Mesendoderm (in vitro differentiated cells): ENCODE measurements at regions not wholly inside any gene's neighbourhood (a gene's known extent, or its start where the extent isn't known, plus 50 kb on each side); places are given as distances from the start of the nearest gene placed in this dataset.

Experiments used
- DNase-seq: peaks from one replicate; pipeline ENCODE4 v3.0.0; 2013
- H2AK5ac ChIP-seq: 2 replicates; pipeline ENCODE4 v1.6.1; 2013; ENCODE audit warnings: low read length, inconsistent platforms
- H2BK120ac ChIP-seq: 2 replicates; pipeline ENCODE4 v1.6.1; 2013; ENCODE audit warnings: low read depth, mild to moderate bottlenecking, low read length, moderate library complexity, mixed read lengths
- H2BK15ac ChIP-seq: replicated peaks from 2 replicates; pipeline ENCODE4 v1.6.1; 2013; ENCODE audit warnings: low read depth, mild to moderate bottlenecking, moderate library complexity
- H2BK5ac ChIP-seq: 2 replicates; pipeline ENCODE4 v1.6.1; 2013; ENCODE audit warnings: low read length, inconsistent platforms
- H3K18ac ChIP-seq: 2 replicates; pipeline ENCODE4 v1.6.1; 2013; ENCODE audit warnings: mild to moderate bottlenecking, low read length, mixed read lengths
- H3K23ac ChIP-seq: one replicate; pipeline ENCODE4 v1.6.1; 2013; ENCODE audit warnings: low read length
- H3K27ac ChIP-seq: 2 replicates; pipeline ENCODE4 v1.5.1; 2013; ENCODE audit warnings: low read depth, mild to moderate bottlenecking, inconsistent platforms, low read length, moderate library complexity
- H3K27me3 ChIP-seq: 2 replicates; pipeline ENCODE4 v1.6.1; 2013; ENCODE audit warnings: low read length, control low read depth, mild to moderate bottlenecking, inconsistent platforms; ENCODE audit not compliant: insufficient read depth, poor library complexity
- H3K36me3 ChIP-seq: 2 replicates; pipeline ENCODE4 v1.6.1; 2013; ENCODE audit warnings: low read length, inconsistent platforms; ENCODE audit not compliant: control insufficient read depth, insufficient read depth
- H3K4ac ChIP-seq: one replicate; pipeline ENCODE4 v1.6.1; 2013; ENCODE audit warnings: low read depth, mild to moderate bottlenecking, low read length, moderate library complexity
- H3K4me1 ChIP-seq: 2 replicates; pipeline ENCODE4 v1.6.1; 2013; ENCODE audit warnings: low read depth, low read length, inconsistent platforms; ENCODE audit not compliant: control insufficient read depth
- H3K4me2 ChIP-seq: 2 replicates; pipeline ENCODE4 v1.6.1; 2013; ENCODE audit warnings: low read length
- H3K4me3 ChIP-seq: 2 replicates; pipeline ENCODE4 v1.5.1; 2013; ENCODE audit warnings: mild to moderate bottlenecking, low read length
- H3K56ac ChIP-seq: one replicate; pipeline ENCODE4 v1.6.1; 2013; ENCODE audit warnings: low read length
- H3K79me1 ChIP-seq: 2 replicates; pipeline ENCODE4 v1.6.1; 2013; ENCODE audit warnings: low read length, inconsistent platforms
- H3K79me2 ChIP-seq: 2 replicates; pipeline ENCODE4 v1.6.1; 2013; ENCODE audit warnings: mild to moderate bottlenecking, low read length; ENCODE audit not compliant: control insufficient read depth, insufficient read depth
- H3K9ac ChIP-seq: 2 replicates; pipeline ENCODE4 v1.6.1; 2013; ENCODE audit warnings: low read length, inconsistent platforms
- H4K5ac ChIP-seq: one replicate; pipeline ENCODE4 v1.6.1; 2013; ENCODE audit warnings: low read length
- H4K8ac ChIP-seq: one replicate; pipeline ENCODE4 v1.6.1; 2013; ENCODE audit warnings: low read depth, mild to moderate bottlenecking, control low read depth, low read length, moderate library complexity
- WGBS: extraction: QIAGEN DNeasy Blood & Tissue Kit; methylation state at CpG from one replicate; pipeline ENCODE4 v1.1.7; 2013; ENCODE audit warnings: low lambda C conversion rate, missing lambda C conversion rate; ENCODE audit not compliant: insufficient coverage; ENCODE audit errors: extremely low coverage; 5-methylcytosine and 5-hydroxymethylcytosine counted together

- H3K4ac ChIP-seq, result no peak overlapping the region
- H3K4me2 ChIP-seq, result no peak overlapping the region
- no peak overlapping the region for H3K4me3 ChIP-seq
- H3K23ac ChIP-seq, result no peak overlapping the region
- H4K5ac ChIP-seq, result no peak overlapping the region
- no peak for DNase-seq
- no peak overlapping the region for H2BK120ac ChIP-seq
- no peak overlapping the region for H4K8ac ChIP-seq
- no CpG with 5 or more reads among the region's 8 CpGs for WGBS
- H3K4me1 ChIP-seq, result no peaks in the 10 kb centered on the region
- no peak overlapping the region for H3K9ac ChIP-seq
- no peak overlapping the region for H2BK5ac ChIP-seq
- H3K18ac ChIP-seq, result no peak overlapping the region
- H3K79me1 ChIP-seq, result no peaks in the 10 kb centered on the region
- H3K27ac ChIP-seq, result no peak overlapping the region
- H3K79me2 ChIP-seq, result no peaks in the 10 kb centered on the region
- H3K27me3 ChIP-seq, result no peaks in the 10 kb centered on the region
- no peaks in the 10 kb centered on the region for H3K36me3 ChIP-seq
- H3K56ac ChIP-seq, result no peak overlapping the region
- no peak overlapping the region for H2BK15ac ChIP-seq
- H2AK5ac ChIP-seq, result no peak overlapping the region
Observed at GRCh38 chr18:67359873-67360838, 156.4 kb downstream of the DSEL start.

- no peaks in the 10 kb centered on the region for H3K4me1 ChIP-seq
- no peak overlapping the region for H4K5ac ChIP-seq
- no peak for DNase-seq
- no peak overlapping the region for H3K23ac ChIP-seq
- no peaks in the 10 kb centered on the region for H3K27me3 ChIP-seq
- WGBS, result no CpG with 5 or more reads among the region's 8 CpGs
- H2AK5ac ChIP-seq, result no peak overlapping the region
- no peak overlapping the region for H3K4ac ChIP-seq
- H3K79me1 ChIP-seq, result no peaks in the 10 kb centered on the region
- no peak overlapping the region for H2BK120ac ChIP-seq
- no peak overlapping the region for H3K9ac ChIP-seq
- H4K8ac ChIP-seq, result no peak overlapping the region
- H3K4me2 ChIP-seq, result no peak overlapping the region
- no peaks in the 10 kb centered on the region for H3K36me3 ChIP-seq
- H2BK15ac ChIP-seq, result no peak overlapping the region
- no peak overlapping the region for H3K18ac ChIP-seq
- H3K27ac ChIP-seq, result no peak overlapping the region
- H3K4me3 ChIP-seq, result no peak overlapping the region
- H3K56ac ChIP-seq, result no peak overlapping the region
- no peaks in the 10 kb centered on the region for H3K79me2 ChIP-seq
- H2BK5ac ChIP-seq, result no peak overlapping the region
Observed at GRCh38 chr18:67358947-67359346, 157.6 kb downstream of the DSEL start.

- no peaks in the 10 kb centered on the region for H3K79me2 ChIP-seq
- no peak overlapping the region for H2AK5ac ChIP-seq
- no peak overlapping the region for H2BK5ac ChIP-seq
- no peak overlapping the region for H3K4me3 ChIP-seq
- no peak overlapping the region for H2BK15ac ChIP-seq
- H3K4me2 ChIP-seq, result no peak overlapping the region
- H3K23ac ChIP-seq, result no peak overlapping the region
- H3K18ac ChIP-seq, result no peak overlapping the region
- H4K8ac ChIP-seq, result no peak overlapping the region
- DNase-seq, result no peak
- no peak overlapping the region for H3K9ac ChIP-seq
- H2BK120ac ChIP-seq, result no peak overlapping the region
- H4K5ac ChIP-seq, result no peak overlapping the region
- H3K4ac ChIP-seq, result no peak overlapping the region
- no peak overlapping the region for H3K56ac ChIP-seq
- no peak overlapping the region for H3K27ac ChIP-seq
- H3K27me3 ChIP-seq, result no peaks in the 10 kb centered on the region
- no peaks in the 10 kb centered on the region for H3K36me3 ChIP-seq
- no peaks in the 10 kb centered on the region for H3K4me1 ChIP-seq
- no peaks in the 10 kb centered on the region for H3K79me1 ChIP-seq
- 100% methylated on average over 2 of the region's 4 CpGs for WGBS
Observed at GRCh38 chr18:67354692-67355091, 161.8 kb downstream of the DSEL start.

GRCh38 chr18:67354091-67354490 lies 162.4 kb downstream of the DSEL start:
- H3K4me2 ChIP-seq, result no peak overlapping the region

GRCh38 chr18:67347438-67347837 lies 169.1 kb downstream of the DSEL start:
- Histone ChIP-seq H2BK15ac (no peak overlapping the region), H3K4me1 (no peaks in the 10 kb centered on the region), H3K18ac (no peak overlapping the region), H2BK5ac (no peak overlapping the region), H3K79me2 (no peaks in the 10 kb centered on the region), H4K8ac (no peak overlapping the region), H3K56ac (no peak overlapping the region), H3K4ac (no peak overlapping the region), H3K4me2 (no peak overlapping the region), H3K27me3 (no peaks in the 10 kb centered on the region), H3K9ac (no peak overlapping the region), H3K36me3 (no peaks in the 10 kb centered on the region), H3K23ac (no peak overlapping the region), H4K5ac (no peak overlapping the region), H2BK120ac (no peak overlapping the region), H3K27ac (no peak overlapping the region), H2AK5ac (no peak overlapping the region), H3K4me3 (no peak overlapping the region), H3K79me1 (no peaks in the 10 kb centered on the region)
- WGBS, result no CpG with 5 or more reads among the region's 1 CpG
- DNase-seq, result no peak

More at GRCh38 chr18:67354091-67354490, 162.4 kb downstream of the DSEL start:
- no peak for DNase-seq
- H2BK5ac ChIP-seq, result no peak overlapping the region
- WGBS, result no CpG with 5 or more reads among the region's 1 CpG
- H3K79me2 ChIP-seq, result no peaks in the 10 kb centered on the region
- H3K9ac ChIP-seq, result no peak overlapping the region
- no peaks in the 10 kb centered on the region for H3K4me1 ChIP-seq
- no peak overlapping the region for H2AK5ac ChIP-seq
- H4K8ac ChIP-seq, result no peak overlapping the region
- no peak overlapping the region for H2BK120ac ChIP-seq
- no peaks in the 10 kb centered on the region for H3K79me1 ChIP-seq
- H3K27me3 ChIP-seq, result no peaks in the 10 kb centered on the region
- H3K56ac ChIP-seq, result no peak overlapping the region
- no peak overlapping the region for H3K27ac ChIP-seq
- no peak overlapping the region for H3K18ac ChIP-seq
- H3K36me3 ChIP-seq, result no peaks in the 10 kb centered on the region
- no peak overlapping the region for H3K4me3 ChIP-seq
- no peak overlapping the region for H2BK15ac ChIP-seq
- H3K23ac ChIP-seq, result no peak overlapping the region
- H4K5ac ChIP-seq, result no peak overlapping the region
- H3K4ac ChIP-seq, result no peak overlapping the region
